Hepatocyte (in vitro differentiated cells): ENCODE measurements at regions not wholly inside any gene's neighbourhood (a gene's known extent, or its start where the extent isn't known, plus 50 kb on each side); places are given as distances from the start of the nearest gene placed in this dataset.

Experiments
- CTCF ChIP-seq: fragments of 200-600 bp; sonication (generic); IDR thresholded peaks from 2 replicates; pipeline ENCODE4 v1.5.1; 2016; ENCODE audit warnings: antibody characterized with exemption, mild to moderate bottlenecking; ENCODE audit not compliant: poor library complexity
- EZH2 ChIP-seq: fragments of 200-600 bp; sonication (generic); IDR thresholded peaks from 2 replicates; pipeline ENCODE4 v1.6.1; 2016; ENCODE audit warnings: antibody characterized with exemption, mild to moderate bottlenecking, borderline replicate concordance

GRCh38 chr9:83151627-83152137, 88.7 kb upstream of the RASEF start:
- TF ChIP-seq CTCF (no peak), EZH2 (no peak)
